ENCODE measurements at regions not wholly inside any gene's neighbourhood (a gene's known extent, or its start where the extent isn't known, plus 50 kb on each side); places are given as distances from the start of the nearest gene placed in this dataset.

DNA sequence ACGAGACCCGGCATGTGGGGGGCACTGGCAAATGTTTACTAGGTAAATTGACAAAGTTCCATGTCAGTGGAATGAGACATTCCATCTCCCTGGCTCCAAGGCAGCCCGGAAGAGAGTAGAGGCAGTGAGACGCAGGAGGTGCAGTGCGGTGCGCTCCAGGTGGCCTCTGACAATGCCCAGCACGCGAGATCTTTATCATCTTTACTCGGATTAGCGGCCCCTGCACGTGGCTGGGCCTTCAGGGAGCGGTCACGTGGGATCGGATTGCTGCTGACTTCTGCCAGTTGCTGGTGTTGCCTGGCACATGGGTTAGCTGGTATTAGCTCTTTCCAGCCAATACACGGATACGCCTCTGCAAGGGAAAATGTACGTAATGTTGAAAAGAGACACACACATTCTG is 151.2 kb upstream of the ALKAL2 start:
- no peak overlapping the region for H3K4me3 ChIP-seq (ENCODE audit: low read length in 3 of 3)
- intact Hi-C loops (cut with DNase I): no loop called here
- TF ChIP-seq, protein P1, sequence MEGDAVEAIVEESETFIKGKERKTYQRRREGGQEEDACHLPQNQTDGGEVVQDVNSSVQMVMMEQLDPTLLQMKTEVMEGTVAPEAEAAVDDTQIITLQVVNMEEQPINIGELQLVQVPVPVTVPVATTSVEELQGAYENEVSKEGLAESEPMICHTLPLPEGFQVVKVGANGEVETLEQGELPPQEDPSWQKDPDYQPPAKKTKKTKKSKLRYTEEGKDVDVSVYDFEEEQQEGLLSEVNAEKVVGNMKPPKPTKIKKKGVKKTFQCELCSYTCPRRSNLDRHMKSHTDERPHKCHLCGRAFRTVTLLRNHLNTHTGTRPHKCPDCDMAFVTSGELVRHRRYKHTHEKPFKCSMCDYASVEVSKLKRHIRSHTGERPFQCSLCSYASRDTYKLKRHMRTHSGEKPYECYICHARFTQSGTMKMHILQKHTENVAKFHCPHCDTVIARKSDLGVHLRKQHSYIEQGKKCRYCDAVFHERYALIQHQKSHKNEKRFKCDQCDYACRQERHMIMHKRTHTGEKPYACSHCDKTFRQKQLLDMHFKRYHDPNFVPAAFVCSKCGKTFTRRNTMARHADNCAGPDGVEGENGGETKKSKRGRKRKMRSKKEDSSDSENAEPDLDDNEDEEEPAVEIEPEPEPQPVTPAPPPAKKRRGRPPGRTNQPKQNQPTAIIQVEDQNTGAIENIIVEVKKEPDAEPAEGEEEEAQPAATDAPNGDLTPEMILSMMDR (IDR thresholded peaks at IDR 0.05; ENCODE audit: borderline replicate concordance, extremely low read depth, insufficient read depth): no peak
- no peaks in the 10 kb centered on the region for H3K9me3 ChIP-seq (ENCODE audit: control insufficient read depth in 2 of 3, insufficient read depth in 1 of 3, low read length in 3 of 3)
- H3K27me3 ChIP-seq (ENCODE audit: control insufficient read depth, insufficient read depth, low read length): no peaks in the 10 kb centered on the region
- no peak for FAIRE-seq
- no peak for DNase-seq
- no peaks in the 10 kb centered on the region for H3K36me3 ChIP-seq (ENCODE audit: control insufficient read depth in 2 of 3, insufficient read depth in 3 of 3, low read length in 3 of 3)
- peaks cover 0 to 14% (median 13%) of the 10 kb centered on the region in 3 donors for H3K4me1 ChIP-seq (ENCODE audit: control insufficient read depth in 2 of 3, insufficient read depth in 2 of 3, low read depth in 1 of 3, low read length in 3 of 3)
- H3K9ac ChIP-seq (ENCODE audit: low read length in 3 of 3): no peak overlapping the region
- H3K27ac ChIP-seq (ENCODE audit: low read depth in 2 of 2, low read length in 2 of 2): peak overlapping the region in 1 of 2 donors; percentile 56

DNA sequence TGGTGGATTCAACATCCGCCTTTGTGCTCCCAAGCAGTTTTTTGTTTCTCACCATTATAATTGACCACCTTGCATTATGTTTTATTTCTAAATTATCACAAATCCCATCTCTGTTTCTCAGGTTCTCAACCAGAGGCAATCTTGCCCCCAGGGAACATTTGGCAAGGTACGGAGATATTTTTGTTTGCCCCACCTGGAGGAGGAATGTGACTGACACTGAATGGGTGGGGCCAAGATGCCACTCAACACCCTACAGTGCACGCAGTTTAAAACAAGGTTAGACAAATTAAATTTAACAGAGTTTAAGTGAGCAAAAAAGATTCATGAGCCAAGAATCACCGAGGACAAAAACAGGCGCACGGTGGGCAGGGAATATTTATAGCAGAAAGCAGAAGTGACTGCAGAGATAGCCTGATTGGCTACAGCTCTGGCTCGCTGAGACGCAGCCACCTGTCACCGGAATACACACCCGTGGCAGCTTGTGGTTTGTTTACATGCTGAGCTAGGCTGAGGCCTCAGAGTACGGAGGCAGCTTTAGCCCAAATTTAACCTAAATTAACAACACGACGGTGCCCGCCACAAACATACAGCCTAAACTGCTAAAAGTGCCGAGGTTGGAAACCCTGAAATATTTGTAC is 150.0 kb upstream of the ALKAL2 start:
- DNase-seq (peak in 1 of 5 donors; percentile 79), FAIRE-seq (no peak)
- H3K4me3 ChIP-seq (ENCODE audit: low read length in 3 of 3): no peak overlapping the region
- H3K36me3 ChIP-seq (ENCODE audit: control insufficient read depth in 2 of 3, insufficient read depth in 3 of 3, low read length in 3 of 3): no peaks in the 10 kb centered on the region
- H3K4me1 ChIP-seq (ENCODE audit: control insufficient read depth in 2 of 3, insufficient read depth in 2 of 3, low read depth in 1 of 3, low read length in 3 of 3): peaks cover 0 to 14% (median 13%) of the 10 kb centered on the region in 3 donors
- no peak overlapping the region for H3K27ac ChIP-seq (ENCODE audit: low read depth in 2 of 2, low read length in 2 of 2)
- H3K9me3 ChIP-seq (ENCODE audit: control insufficient read depth in 2 of 3, insufficient read depth in 1 of 3, low read length in 3 of 3): no peaks in the 10 kb centered on the region
- no peak overlapping the region for H3K9ac ChIP-seq (ENCODE audit: low read length in 3 of 3)
- intact Hi-C loops (cut with DNase I): no loop called here
- H3K27me3 ChIP-seq (ENCODE audit: control insufficient read depth, insufficient read depth, low read length): no peaks in the 10 kb centered on the region
- TF ChIP-seq, protein P1 (IDR thresholded peaks at IDR 0.05; ENCODE audit: borderline replicate concordance, extremely low read depth, insufficient read depth): no peak

DNA sequence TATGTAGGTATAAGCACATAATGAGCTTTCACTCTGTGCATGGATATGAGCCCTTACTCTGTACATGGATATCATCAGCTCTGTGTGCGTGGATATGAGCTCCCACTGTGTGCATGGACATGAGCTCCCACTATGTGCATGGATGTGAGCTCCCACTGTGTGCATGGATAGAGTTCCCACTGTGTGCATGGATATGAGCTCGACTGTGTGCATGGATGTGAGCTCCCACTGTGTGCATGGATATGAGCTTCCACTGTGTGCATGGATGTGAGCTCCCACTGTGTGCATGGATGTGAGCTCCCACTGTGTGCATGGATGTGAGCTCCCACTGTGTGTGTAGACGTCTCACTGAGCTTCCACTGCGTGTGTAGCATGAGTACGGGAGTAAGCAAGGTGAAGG is 149.3 kb upstream of the ALKAL2 start:
- H3K9ac ChIP-seq (ENCODE audit: low read length in 3 of 3): no peak overlapping the region
- DNase-seq (no peak), FAIRE-seq (no peak)
- H3K4me1 ChIP-seq (ENCODE audit: control insufficient read depth in 2 of 3, insufficient read depth in 2 of 3, low read depth in 1 of 3, low read length in 3 of 3): peaks cover 0 to 14% (median 13%) of the 10 kb centered on the region in 3 donors
- no peak overlapping the region for H3K4me3 ChIP-seq (ENCODE audit: low read length in 3 of 3)
- H3K27me3 ChIP-seq (ENCODE audit: control insufficient read depth, insufficient read depth, low read length): no peaks in the 10 kb centered on the region
- H3K9me3 ChIP-seq (ENCODE audit: control insufficient read depth in 2 of 3, insufficient read depth in 1 of 3, low read length in 3 of 3): no peaks in the 10 kb centered on the region
- intact Hi-C loops (cut with DNase I): no loop called here
- H3K36me3 ChIP-seq (ENCODE audit: control insufficient read depth in 2 of 3, insufficient read depth in 3 of 3, low read length in 3 of 3): no peaks in the 10 kb centered on the region
- no peak overlapping the region for H3K27ac ChIP-seq (ENCODE audit: low read depth in 2 of 2, low read length in 2 of 2)
- TF ChIP-seq, protein P1 (IDR thresholded peaks at IDR 0.05; ENCODE audit: borderline replicate concordance, extremely low read depth, insufficient read depth): no peak

DNA sequence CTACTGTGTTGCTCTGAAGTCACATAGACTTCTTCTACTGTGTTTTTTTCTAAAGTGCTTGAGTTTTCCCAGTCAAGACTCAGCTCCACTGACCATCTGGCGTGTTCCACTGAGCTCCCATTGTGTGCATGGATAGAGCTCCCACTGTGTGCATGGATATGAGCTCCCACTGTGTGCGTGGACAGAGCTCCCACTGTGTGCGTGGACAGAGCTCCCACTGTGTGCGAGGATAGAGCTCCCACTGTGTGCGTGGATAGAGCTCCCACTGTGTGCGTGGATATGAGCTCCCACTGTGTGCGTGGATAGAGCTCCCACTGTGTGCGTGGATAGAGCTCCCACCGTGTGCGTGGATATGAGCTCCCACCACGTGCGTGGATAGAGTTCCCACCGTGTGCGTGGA is 148.3 kb upstream of the ALKAL2 start:
- H3K9ac ChIP-seq (ENCODE audit: low read length in 3 of 3): no peak overlapping the region
- no peak overlapping the region for H3K27ac ChIP-seq (ENCODE audit: low read depth in 2 of 2, low read length in 2 of 2)
- no peaks in the 10 kb centered on the region for H3K9me3 ChIP-seq (ENCODE audit: control insufficient read depth in 2 of 3, insufficient read depth in 1 of 3, low read length in 3 of 3)
- peaks cover 0 to 11% (median 11%) of the 10 kb centered on the region in 3 donors for H3K4me1 ChIP-seq (ENCODE audit: control insufficient read depth in 2 of 3, insufficient read depth in 2 of 3, low read depth in 1 of 3, low read length in 3 of 3)
- H3K36me3 ChIP-seq (ENCODE audit: control insufficient read depth in 2 of 3, insufficient read depth in 3 of 3, low read length in 3 of 3): no peaks in the 10 kb centered on the region
- DNase-seq (no peak), FAIRE-seq (no peak)
- intact Hi-C loops (cut with DNase I): no loop called here
- no peak overlapping the region for H3K4me3 ChIP-seq (ENCODE audit: low read length in 3 of 3)
- H3K27me3 ChIP-seq (ENCODE audit: control insufficient read depth, insufficient read depth, low read length): no peaks in the 10 kb centered on the region
- TF ChIP-seq, protein P1 (IDR thresholded peaks at IDR 0.05; ENCODE audit: borderline replicate concordance, extremely low read depth, insufficient read depth): no peak
